ENCODE measurements at regions not wholly inside any gene's neighbourhood (a gene's known extent, or its start where the extent isn't known, plus 50 kb on each side); places are given as distances from the start of the nearest gene placed in this dataset.

GRCh38 chr14:83021323-83021722 is 1487.7 kb upstream of the SEL1L start:
- no peaks in the 10 kb centered on the region for H3K79me2 ChIP-seq
- H3K36me3 ChIP-seq (ENCODE audit: control insufficient read depth, insufficient read depth, low read length): no peaks in the 10 kb centered on the region
- no peak overlapping the region for H3K9ac ChIP-seq
- no peak overlapping the region for H3K4me2 ChIP-seq (ENCODE audit: low read length)
- H3K27ac ChIP-seq: no peak overlapping the region
- H3K4me1 ChIP-seq: no peaks in the 10 kb centered on the region
- H2AFZ ChIP-seq: no peak overlapping the region
- no peak for TF ChIP-seq CTCF (IDR thresholded peaks at IDR 0.05)
- no peaks in the 10 kb centered on the region for H3K9me3 ChIP-seq (ENCODE audit: control insufficient read depth, low read length)
- H3K27me3 ChIP-seq (ENCODE audit: control insufficient read depth, insufficient read depth, low read length): no peaks in the 10 kb centered on the region
- no peak overlapping the region for H3K4me3 ChIP-seq (ENCODE audit: low read depth, low read length)

GRCh38 chr14:83023369-83023768 is 1489.7 kb upstream of the SEL1L start:
- H3K9ac ChIP-seq: no peak overlapping the region
- no peaks in the 10 kb centered on the region for H3K9me3 ChIP-seq (ENCODE audit: control insufficient read depth, low read length)
- no peak overlapping the region for H3K4me2 ChIP-seq (ENCODE audit: low read length)
- no peak for TF ChIP-seq CTCF (IDR thresholded peaks at IDR 0.05)
- no peak overlapping the region for H3K27ac ChIP-seq
- no peaks in the 10 kb centered on the region for H3K27me3 ChIP-seq (ENCODE audit: control insufficient read depth, insufficient read depth, low read length)
- H3K36me3 ChIP-seq (ENCODE audit: control insufficient read depth, insufficient read depth, low read length): no peaks in the 10 kb centered on the region
- H3K4me1 ChIP-seq: no peaks in the 10 kb centered on the region
- no peak overlapping the region for H2AFZ ChIP-seq
- H3K4me3 ChIP-seq (ENCODE audit: low read depth, low read length): no peak overlapping the region
- H3K79me2 ChIP-seq: no peaks in the 10 kb centered on the region

GRCh38 chr14:83041224-83041623 is 1507.6 kb upstream of the SEL1L start:
- Histone ChIP-seq H3K4me1 (no peaks in the 10 kb centered on the region), H3K27me3 (ENCODE audit: control insufficient read depth, insufficient read depth, low read length) (no peaks in the 10 kb centered on the region), H3K36me3 (ENCODE audit: control insufficient read depth, insufficient read depth, low read length) (no peaks in the 10 kb centered on the region), H2AFZ (no peak overlapping the region), H3K79me2 (no peaks in the 10 kb centered on the region), H3K4me3 (ENCODE audit: low read depth, low read length) (no peak overlapping the region), H3K9ac (no peak overlapping the region), H3K4me2 (ENCODE audit: low read length) (no peak overlapping the region), H3K27ac (no peak overlapping the region), H3K9me3 (ENCODE audit: control insufficient read depth, low read length) (no peaks in the 10 kb centered on the region)
- no peak for TF ChIP-seq CTCF (IDR thresholded peaks at IDR 0.05)

- Histone ChIP-seq H3K27ac (no peak overlapping the region), H3K4me1 (no peaks in the 10 kb centered on the region), H3K79me2 (no peaks in the 10 kb centered on the region), H3K9ac (no peak overlapping the region), H3K9me3 (ENCODE audit: control insufficient read depth, low read length) (no peaks in the 10 kb centered on the region), H3K4me3 (ENCODE audit: low read depth, low read length) (no peak overlapping the region), H3K4me2 (ENCODE audit: low read length) (no peak overlapping the region), H3K36me3 (ENCODE audit: control insufficient read depth, insufficient read depth, low read length) (no peaks in the 10 kb centered on the region), H2AFZ (no peak overlapping the region), H3K27me3 (ENCODE audit: control insufficient read depth, insufficient read depth, low read length) (no peaks in the 10 kb centered on the region)
- no peak for TF ChIP-seq CTCF (IDR thresholded peaks at IDR 0.05)
These were observed 1509.2 kb upstream of the SEL1L start for GRCh38 chr14:83042858-83043257.

GRCh38 chr14:83044001-83044400 is 1510.3 kb upstream of the SEL1L start:
- Histone ChIP-seq H3K27ac (no peak overlapping the region), H3K4me3 (ENCODE audit: low read depth, low read length) (no peak overlapping the region), H3K4me1 (no peaks in the 10 kb centered on the region), H3K27me3 (ENCODE audit: control insufficient read depth, insufficient read depth, low read length) (no peaks in the 10 kb centered on the region), H3K79me2 (no peaks in the 10 kb centered on the region), H3K9me3 (ENCODE audit: control insufficient read depth, low read length) (no peaks in the 10 kb centered on the region), H3K36me3 (ENCODE audit: control insufficient read depth, insufficient read depth, low read length) (no peaks in the 10 kb centered on the region), H2AFZ (no peak overlapping the region), H3K9ac (no peak overlapping the region), H3K4me2 (ENCODE audit: low read length) (no peak overlapping the region)
- no peak for TF ChIP-seq CTCF (IDR thresholded peaks at IDR 0.05)
